HEK293 (cell line): ENCODE measurements at regions not wholly inside any gene's neighbourhood (a gene's known extent, or its start where the extent isn't known, plus 50 kb on each side); places are given as distances from the start of the nearest gene placed in this dataset.

Source experiments
- CTCF ChIA-PET: fragments of 350-600 bp; formaldehyde crosslinking; extraction: SDS; loops from one replicate; lab custom pipeline; 2021; ENCODE audit warnings: antibody characterized with exemption; lab: Yijun Ruan, JAX
- POLR2A ChIA-PET: fragments of 300-600 bp; formaldehyde crosslinking; extraction: SDS; loops from one replicate; lab custom pipeline; 2020; ENCODE audit warnings: antibody characterized with exemption, inconsistent platforms; lab: Yijun Ruan, JAX
- H3K27ac ChIP-seq: fragments of 200-500 bp; sonication (Bioruptor generic); 2 replicates; pipeline ENCODE4 v1.5.1; 2014; ENCODE audit warnings: low read depth, low read length, control low read depth, inconsistent platforms; ENCODE audit errors: extremely low read depth
- H3K36me3 ChIP-seq, 2 experiments: fragments of 200-500 bp in 1 of 2; sonication (Bioruptor generic) in 1 of 2; 1 replicate in 1 of 2; 2 replicates in 1 of 2; pipeline ENCODE4 v1.5.1; 2014 to 2017; ENCODE audit warnings: inconsistent platforms in 2 of 2, low read length in 2 of 2; ENCODE audit not compliant: control insufficient read depth in 2 of 2, insufficient read depth in 1 of 2
- H3K4me1 ChIP-seq: fragments of 200-500 bp; sonication (Bioruptor generic); 2 replicates; pipeline ENCODE4 v1.5.1; 2014; ENCODE audit warnings: mild to moderate bottlenecking, low read length, inconsistent platforms; ENCODE audit not compliant: control insufficient read depth, insufficient read depth
- H3K4me3 ChIP-seq: 2 replicates; pipeline ENCODE4 v1.5.1; 2011; ENCODE audit warnings: low read depth, mild to moderate bottlenecking, control low read depth, low read length, moderate library complexity
- H3K9me3 ChIP-seq: fragments of 200-500 bp; sonication (Bioruptor generic); 2 replicates; pipeline ENCODE4 v1.5.1; 2014; ENCODE audit warnings: low read depth, low read length, inconsistent platforms; ENCODE audit not compliant: control insufficient read depth, insufficient read depth
- AEBP2 ChIP-seq: fragments of 450-650 bp; formaldehyde crosslinking; IDR thresholded peaks from 2 replicates; pipeline ENCODE4 v1.5.1; 2016; ENCODE audit warnings: missing biosample characterization, missing genetic modification characterization, borderline replicate concordance
- ATF2 ChIP-seq: fragments of 450-650 bp; formaldehyde crosslinking; IDR thresholded peaks from 2 replicates; pipeline ENCODE4 v1.5.1; 2016; ENCODE audit warnings: missing biosample characterization, missing genetic modification characterization, low read depth
- KLF1 ChIP-seq: fragments of 450-650 bp; formaldehyde crosslinking; IDR thresholded peaks from 2 replicates; pipeline ENCODE4 v1.5.1; 2016; ENCODE audit warnings: missing biosample characterization, missing genetic modification characterization
- KLF16 ChIP-seq: fragments of 450-650 bp; formaldehyde crosslinking; IDR thresholded peaks from 2 replicates; pipeline ENCODE4 v1.5.1; 2017; ENCODE audit warnings: missing biosample characterization, missing genetic modification characterization
- OVOL3 ChIP-seq: fragments of 450-650 bp; formaldehyde crosslinking; IDR thresholded peaks from 2 replicates; pipeline ENCODE4 v1.5.1; 2016; ENCODE audit warnings: missing biosample characterization, missing genetic modification characterization
- PRDM1 ChIP-seq: fragments of 450-650 bp; formaldehyde crosslinking; IDR thresholded peaks from 2 replicates; pipeline ENCODE4; 2016; ENCODE audit warnings: missing biosample characterization, missing genetic modification characterization
- PRDM10 ChIP-seq: fragments of 450-650 bp; formaldehyde crosslinking; IDR thresholded peaks from 2 replicates; pipeline ENCODE4 v1.5.1; 2016; ENCODE audit warnings: missing biosample characterization, missing genetic modification characterization
- PRDM6 ChIP-seq: fragments of 450-650 bp; formaldehyde crosslinking; IDR thresholded peaks from 2 replicates; pipeline ENCODE4 v1.5.1; 2017; ENCODE audit warnings: missing biosample characterization, missing genetic modification characterization
- SCRT2 ChIP-seq: fragments of 450-650 bp; formaldehyde crosslinking; IDR thresholded peaks from 2 replicates; pipeline ENCODE4 v1.5.1; 2016; ENCODE audit warnings: missing biosample characterization, missing genetic modification characterization
- TCF7L2 ChIP-seq: IDR thresholded peaks from 2 replicates; pipeline ENCODE4 v1.6.1; 2011; ENCODE audit warnings: low read depth, mild to moderate bottlenecking, inconsistent platforms, low read length, moderate library complexity, borderline replicate concordance
- ZNF121 ChIP-seq: fragments of 450-650 bp; formaldehyde crosslinking; IDR thresholded peaks from 2 replicates; pipeline ENCODE4 v1.5.1; 2016; ENCODE audit warnings: missing biosample characterization, missing genetic modification characterization
- ZNF214 ChIP-seq: fragments of 450-650 bp; formaldehyde crosslinking; IDR thresholded peaks from 2 replicates; pipeline ENCODE4 v1.5.1; 2017; ENCODE audit warnings: missing biosample characterization, mild to moderate bottlenecking, missing genetic modification characterization, borderline replicate concordance
- ZNF302 ChIP-seq: fragments of 450-650 bp; formaldehyde crosslinking; IDR thresholded peaks from 2 replicates; pipeline ENCODE4 v1.5.1; 2016; ENCODE audit warnings: missing biosample characterization, missing genetic modification characterization, low read depth
- ZNF311 ChIP-seq: fragments of 450-650 bp; formaldehyde crosslinking; IDR thresholded peaks from 2 replicates; pipeline ENCODE4 v1.5.1; 2017; ENCODE audit warnings: missing biosample characterization, missing genetic modification characterization, borderline replicate concordance
- ZNF324 ChIP-seq: fragments of 450-650 bp; formaldehyde crosslinking; IDR thresholded peaks from 2 replicates; pipeline ENCODE4 v1.5.1; 2016; ENCODE audit warnings: missing biosample characterization, missing genetic modification characterization
- ZNF354C ChIP-seq: fragments of 450-650 bp; formaldehyde crosslinking; IDR thresholded peaks from 2 replicates; pipeline ENCODE4 v1.5.1; 2016; ENCODE audit warnings: missing biosample characterization, missing genetic modification characterization, low read depth, borderline replicate concordance
- ZNF404 ChIP-seq: fragments of 450-650 bp; formaldehyde crosslinking; IDR thresholded peaks from 2 replicates; pipeline ENCODE4 v1.5.1; 2017; ENCODE audit warnings: missing biosample characterization, missing genetic modification characterization
- ZNF513 ChIP-seq: fragments of 450-650 bp; IDR thresholded peaks from 2 replicates; pipeline ENCODE4 v1.5.1; 2018; ENCODE audit warnings: missing biosample characterization, missing genetic modification characterization
- ZNF530 ChIP-seq: fragments of 450-650 bp; formaldehyde crosslinking; IDR thresholded peaks from 2 replicates; pipeline ENCODE4 v1.5.1; 2016; ENCODE audit warnings: low read depth, missing biosample characterization, missing genetic modification characterization
- ZNF654 ChIP-seq: fragments of 450-650 bp; formaldehyde crosslinking; IDR thresholded peaks from 2 replicates; pipeline ENCODE4 v1.5.1; 2016; ENCODE audit warnings: low read depth, missing biosample characterization, missing genetic modification characterization
- ZNF660 ChIP-seq: fragments of 450-650 bp; IDR thresholded peaks from 2 replicates; pipeline ENCODE4 v1.5.1; 2018; ENCODE audit warnings: missing biosample characterization, mild to moderate bottlenecking, missing genetic modification characterization
- ZNF664 ChIP-seq: fragments of 450-650 bp; formaldehyde crosslinking; IDR thresholded peaks from 2 replicates; pipeline ENCODE4 v1.5.1; 2016; ENCODE audit warnings: missing biosample characterization, missing genetic modification characterization
- ZNF670 ChIP-seq: fragments of 450-650 bp; formaldehyde crosslinking; IDR thresholded peaks from 2 replicates; pipeline ENCODE4 v1.5.1; 2016; ENCODE audit warnings: missing biosample characterization, missing genetic modification characterization, low read depth
- ZNF76 ChIP-seq: fragments of 450-650 bp; formaldehyde crosslinking; IDR thresholded peaks from 2 replicates; pipeline ENCODE4; 2016; ENCODE audit warnings: low read depth, missing biosample characterization, missing genetic modification characterization, borderline replicate concordance

GRCh38 chr4:46554760-46555465 lies 165.0 kb upstream of the GABRA2 start (continued):
- TF ChIP-seq PRDM6 (tag by site-specific recombination) (no peak), ZNF302 (tag by site-specific recombination) (no peak)

- Histone ChIP-seq H3K9me3 (no peaks in the 10 kb centered on the region), H3K4me3 (no peak overlapping the region), H3K4me1 (no peaks in the 10 kb centered on the region), H3K36me3 (no peaks in the 10 kb centered on the region), H3K27ac (no peak overlapping the region)
- ChIA-PET POLR2A (no interaction called here), CTCF (no interaction called here)
- TF ChIP-seq ZNF530 (tag by site-specific recombination) (no peak), KLF1 (tag by site-specific recombination) (no peak), ZNF654 (tag by site-specific recombination) (no peak), ZNF354C (tag by site-specific recombination) (no peak), ZNF311 (tag by site-specific recombination) (no peak), ZNF76 (tag by site-specific recombination) (no peak), ZNF664 (tag by site-specific recombination) (no peak), ZNF660 (tag by site-specific recombination) (no peak), KLF16 (tag by site-specific recombination) (no peak), ATF2 (tag by site-specific recombination) (no peak), OVOL3 (tag by site-specific recombination) (no peak), ZNF513 (tag by site-specific recombination) (no peak), ZNF670 (tag by site-specific recombination) (no peak), ZNF404 (tag by site-specific recombination) (no peak), PRDM1 (no peak)
Observed at GRCh38 chr4:46550471-46550870, 160.5 kb upstream of the GABRA2 start.

GRCh38 chr4:46549125-46549524 lies 159.2 kb upstream of the GABRA2 start:
- no peaks in the 10 kb centered on the region for H3K4me1 ChIP-seq
- no peak overlapping the region for H3K4me3 ChIP-seq
- H3K27ac ChIP-seq: no peak overlapping the region
- H3K36me3 ChIP-seq: no peaks in the 10 kb centered on the region
- no peaks in the 10 kb centered on the region for H3K9me3 ChIP-seq
- ChIA-PET CTCF (interaction anchor here (1.0 kb wide), 1 partner anchor 220 kb away, joined by 3 read pairs; no protein-coding TSS in a partner anchor), POLR2A (no interaction called here)
- TF ChIP-seq ZNF214 (tag by site-specific recombination): no peak
- TF ChIP-seq ZNF324 (tag by site-specific recombination): no peak
- TF ChIP-seq ZNF121 (tag by site-specific recombination): no peak
- no peak for TF ChIP-seq TCF7L2
- no peak for TF ChIP-seq SCRT2 (tag by site-specific recombination)
- TF ChIP-seq PRDM10 (tag by site-specific recombination): no peak
- TF ChIP-seq AEBP2 (tag by site-specific recombination): no peak
